ENCODE measurements at regions not wholly inside any gene's neighbourhood (a gene's known extent, or its start where the extent isn't known, plus 50 kb on each side); places are given as distances from the start of the nearest gene placed in this dataset.

DNA sequence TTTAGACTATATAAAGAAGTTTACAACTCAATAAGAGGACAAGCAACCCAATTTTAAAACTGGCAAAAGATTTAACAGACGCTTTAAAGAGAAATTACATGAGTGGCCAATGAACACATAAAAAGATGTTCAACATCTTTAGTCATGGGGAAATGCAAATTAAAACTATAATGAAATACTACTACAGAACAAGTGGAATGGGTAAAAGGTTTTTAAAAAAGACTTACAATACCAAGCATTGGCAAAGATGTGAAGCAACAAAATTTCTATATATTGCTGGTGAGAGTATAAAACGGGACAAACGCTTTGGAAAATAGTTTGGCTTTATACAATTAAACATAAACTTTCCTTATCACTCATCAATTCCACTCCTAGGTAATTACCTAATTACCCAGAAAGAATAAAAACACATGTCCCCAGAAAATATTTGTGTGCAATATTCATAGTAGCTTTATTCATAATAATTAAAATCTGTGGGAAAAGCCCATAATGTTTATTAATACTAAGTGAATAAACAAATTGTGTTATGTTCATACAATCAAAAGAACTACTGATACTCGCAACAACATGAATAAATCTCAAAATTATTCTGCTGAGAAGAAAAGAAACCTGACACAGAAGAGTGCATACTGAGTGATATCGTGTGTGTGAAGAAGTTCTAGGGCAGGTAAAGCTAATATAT is 76.7 kb upstream of the MYCN start:
- no peaks in the 10 kb centered on the region for H4K20me1 ChIP-seq (ENCODE audit: insufficient read depth, low read length)
- no peaks in the 10 kb centered on the region for H3K4me1 ChIP-seq (ENCODE audit: insufficient read depth, low read length)
- no peak overlapping the region for H3K4me3 ChIP-seq (ENCODE audit: insufficient read depth, low read length)
- no peaks in the 10 kb centered on the region for H3K36me3 ChIP-seq (ENCODE audit: insufficient read depth, low read length)
- H3K9me3 ChIP-seq (ENCODE audit: low read depth, low read length): no peaks in the 10 kb centered on the region
- DNase-seq (ENCODE audit: insufficient read length, low spot score, missing footprints): no peak
- TF ChIP-seq, protein P1, sequence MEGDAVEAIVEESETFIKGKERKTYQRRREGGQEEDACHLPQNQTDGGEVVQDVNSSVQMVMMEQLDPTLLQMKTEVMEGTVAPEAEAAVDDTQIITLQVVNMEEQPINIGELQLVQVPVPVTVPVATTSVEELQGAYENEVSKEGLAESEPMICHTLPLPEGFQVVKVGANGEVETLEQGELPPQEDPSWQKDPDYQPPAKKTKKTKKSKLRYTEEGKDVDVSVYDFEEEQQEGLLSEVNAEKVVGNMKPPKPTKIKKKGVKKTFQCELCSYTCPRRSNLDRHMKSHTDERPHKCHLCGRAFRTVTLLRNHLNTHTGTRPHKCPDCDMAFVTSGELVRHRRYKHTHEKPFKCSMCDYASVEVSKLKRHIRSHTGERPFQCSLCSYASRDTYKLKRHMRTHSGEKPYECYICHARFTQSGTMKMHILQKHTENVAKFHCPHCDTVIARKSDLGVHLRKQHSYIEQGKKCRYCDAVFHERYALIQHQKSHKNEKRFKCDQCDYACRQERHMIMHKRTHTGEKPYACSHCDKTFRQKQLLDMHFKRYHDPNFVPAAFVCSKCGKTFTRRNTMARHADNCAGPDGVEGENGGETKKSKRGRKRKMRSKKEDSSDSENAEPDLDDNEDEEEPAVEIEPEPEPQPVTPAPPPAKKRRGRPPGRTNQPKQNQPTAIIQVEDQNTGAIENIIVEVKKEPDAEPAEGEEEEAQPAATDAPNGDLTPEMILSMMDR (IDR thresholded peaks at IDR 0.05; ENCODE audit: extremely low read depth, low read depth, low read length): no peak
- no peak overlapping the region for H3K27ac ChIP-seq (ENCODE audit: low read depth, low read length)
- H3K4me2 ChIP-seq (ENCODE audit: insufficient read depth, low read length): no peak overlapping the region
- no peaks in the 10 kb centered on the region for H3K27me3 ChIP-seq (ENCODE audit: insufficient read depth, low read length)
- H2AFZ ChIP-seq (ENCODE audit: low read length): no peak overlapping the region
- H3K79me2 ChIP-seq (ENCODE audit: insufficient read depth, low read length): no peaks in the 10 kb centered on the region

DNA sequence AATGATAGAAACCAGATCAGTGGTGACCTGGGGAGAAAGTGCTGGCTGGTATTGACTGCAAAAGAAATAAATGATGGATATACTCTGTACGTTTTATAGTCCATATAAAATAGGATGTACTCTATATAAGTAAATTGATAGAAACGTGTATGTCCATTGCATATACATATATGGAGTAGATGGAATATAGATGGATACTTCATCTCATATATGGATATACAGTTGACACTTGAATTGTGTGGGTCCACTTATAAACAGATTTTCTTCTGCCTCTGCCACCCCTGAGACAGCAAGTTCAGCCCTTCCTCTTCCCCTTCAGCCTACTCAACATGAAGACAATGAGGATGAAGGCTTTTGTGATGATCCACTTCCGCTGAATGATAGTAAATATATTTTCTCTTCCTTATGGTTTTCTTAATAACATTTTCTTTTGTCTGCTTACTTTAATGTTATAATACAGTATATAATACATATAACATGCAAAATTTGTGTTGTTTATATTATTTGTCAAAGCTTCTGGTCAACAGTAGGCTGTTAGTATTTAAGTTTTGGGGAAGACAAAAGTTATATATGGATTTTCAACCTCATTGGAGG is 76.1 kb upstream of the MYCN start:
- H3K27ac ChIP-seq (ENCODE audit: low read depth, low read length): no peak overlapping the region
- no peaks in the 10 kb centered on the region for H4K20me1 ChIP-seq (ENCODE audit: insufficient read depth, low read length)
- H3K4me1 ChIP-seq (ENCODE audit: insufficient read depth, low read length): no peaks in the 10 kb centered on the region
- H3K36me3 ChIP-seq (ENCODE audit: insufficient read depth, low read length): no peaks in the 10 kb centered on the region
- H3K4me2 ChIP-seq (ENCODE audit: insufficient read depth, low read length): no peak overlapping the region
- TF ChIP-seq, protein P1 (IDR thresholded peaks at IDR 0.05; ENCODE audit: extremely low read depth, low read depth, low read length): no peak
- H3K79me2 ChIP-seq (ENCODE audit: insufficient read depth, low read length): no peaks in the 10 kb centered on the region
- no peak for DNase-seq (ENCODE audit: insufficient read length, low spot score, missing footprints)
- no peaks in the 10 kb centered on the region for H3K9me3 ChIP-seq (ENCODE audit: low read depth, low read length)
- no peaks in the 10 kb centered on the region for H3K27me3 ChIP-seq (ENCODE audit: insufficient read depth, low read length)
- no peak overlapping the region for H3K4me3 ChIP-seq (ENCODE audit: insufficient read depth, low read length)
- no peak overlapping the region for H2AFZ ChIP-seq (ENCODE audit: low read length)

DNA sequence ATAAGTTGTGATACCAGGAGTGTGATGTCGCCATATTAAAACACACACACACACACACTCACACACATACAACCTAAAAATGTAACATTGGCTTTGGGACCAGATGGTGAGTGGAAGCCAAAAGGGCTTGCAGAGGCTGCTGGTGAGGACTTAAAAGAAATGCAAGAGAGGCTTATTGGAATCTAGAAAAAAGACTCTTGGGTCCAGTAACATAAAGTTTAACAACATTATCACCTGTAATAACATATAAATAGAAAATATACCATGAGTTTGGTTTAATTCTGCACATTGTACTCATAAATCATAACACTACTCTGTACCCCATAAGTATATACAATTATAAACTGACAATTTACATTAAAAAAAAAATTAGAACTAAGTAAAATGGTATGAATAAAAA is 74.4 kb upstream of the MYCN start:
- Histone ChIP-seq H2AFZ (ENCODE audit: low read length) (no peak overlapping the region), H3K9me3 (ENCODE audit: low read depth, low read length) (no peaks in the 10 kb centered on the region), H3K79me2 (ENCODE audit: insufficient read depth, low read length) (no peaks in the 10 kb centered on the region), H4K20me1 (ENCODE audit: insufficient read depth, low read length) (no peaks in the 10 kb centered on the region), H3K4me1 (ENCODE audit: insufficient read depth, low read length) (no peaks in the 10 kb centered on the region), H3K4me2 (ENCODE audit: insufficient read depth, low read length) (no peak overlapping the region), H3K27me3 (ENCODE audit: insufficient read depth, low read length) (no peaks in the 10 kb centered on the region), H3K27ac (ENCODE audit: low read depth, low read length) (no peak overlapping the region), H3K4me3 (ENCODE audit: insufficient read depth, low read length) (no peak overlapping the region), H3K36me3 (ENCODE audit: insufficient read depth, low read length) (no peaks in the 10 kb centered on the region)
- TF ChIP-seq, protein P1 (IDR thresholded peaks at IDR 0.05; ENCODE audit: extremely low read depth, low read depth, low read length): no peak
- DNase-seq (ENCODE audit: insufficient read length, low spot score, missing footprints): no peak

DNA sequence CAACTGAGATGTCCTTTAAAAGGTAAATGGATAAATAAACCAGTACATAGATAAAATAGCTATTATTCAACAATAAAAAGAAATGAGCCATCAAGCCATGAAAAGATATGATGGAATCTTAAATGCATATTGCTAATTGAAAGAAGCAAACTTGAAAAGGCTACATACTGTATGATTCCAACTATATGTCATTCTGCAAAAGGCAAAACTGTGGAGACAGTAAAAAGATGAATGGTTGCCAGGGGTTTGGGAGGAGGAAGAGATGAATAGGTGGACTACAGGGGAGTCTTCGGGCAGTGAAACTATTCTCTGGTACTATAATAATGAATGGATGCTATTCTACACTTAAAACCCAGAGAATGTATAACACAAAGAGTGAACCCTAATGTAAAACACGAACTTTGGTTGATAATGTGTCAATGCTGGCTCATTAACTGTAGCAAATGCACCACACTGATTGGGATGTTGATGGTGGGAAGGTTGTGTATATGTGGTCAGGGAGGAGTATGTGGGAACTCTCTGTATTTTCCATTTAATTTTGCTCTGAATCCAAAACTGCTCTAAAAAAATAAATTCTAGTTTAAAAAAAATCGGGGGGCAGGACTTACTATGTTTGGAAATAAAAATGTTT is 73.7 kb upstream of the MYCN start:
- no peaks in the 10 kb centered on the region for H3K4me1 ChIP-seq (ENCODE audit: insufficient read depth, low read length)
- TF ChIP-seq, protein P1 (IDR thresholded peaks at IDR 0.05; ENCODE audit: extremely low read depth, low read depth, low read length): no peak
- H3K9me3 ChIP-seq (ENCODE audit: low read depth, low read length): no peaks in the 10 kb centered on the region
- no peak for DNase-seq (ENCODE audit: insufficient read length, low spot score, missing footprints)
- no peaks in the 10 kb centered on the region for H3K27me3 ChIP-seq (ENCODE audit: insufficient read depth, low read length)
- H3K79me2 ChIP-seq (ENCODE audit: insufficient read depth, low read length): no peaks in the 10 kb centered on the region
- no peak overlapping the region for H3K4me3 ChIP-seq (ENCODE audit: insufficient read depth, low read length)
- H3K4me2 ChIP-seq (ENCODE audit: insufficient read depth, low read length): no peak overlapping the region
- no peaks in the 10 kb centered on the region for H3K36me3 ChIP-seq (ENCODE audit: insufficient read depth, low read length)
- H4K20me1 ChIP-seq (ENCODE audit: insufficient read depth, low read length): no peaks in the 10 kb centered on the region
- no peak overlapping the region for H2AFZ ChIP-seq (ENCODE audit: low read length)
- no peak overlapping the region for H3K27ac ChIP-seq (ENCODE audit: low read depth, low read length)

All from osteoblast (primary cell).